ENCODE measurements at regions not wholly inside any gene's neighbourhood (a gene's known extent, or its start where the extent isn't known, plus 50 kb on each side); places are given as distances from the start of the nearest gene placed in this dataset.

- no peak overlapping the region for H2BK12ac ChIP-seq (ENCODE audit: low read depth, low read length)
- no peak overlapping the region for H4K5ac ChIP-seq (ENCODE audit: insufficient read length, low read depth, low read length)
- H4K20me1 ChIP-seq (replicated peaks in 1 of 2; ENCODE audit: control insufficient read depth in 1 of 2, insufficient read depth in 2 of 2, low read length in 2 of 2): no peaks in the 10 kb centered on the region
- H2BK5ac ChIP-seq (ENCODE audit: low read depth, low read length): no peak overlapping the region
- H3K4me2 ChIP-seq (ENCODE audit: insufficient read depth in 1 of 2, low read depth in 2 of 2, low read length in 2 of 2): no peak overlapping the region
- DNase-seq (ENCODE audit: low read depth in 1 of 2, low spot score in 2 of 2) (peak in 1 of 2 experiments; percentile 15), FAIRE-seq (peak; percentile 36)
- H2AFZ ChIP-seq (ENCODE audit: low read length): no peak overlapping the region
- no peaks in the 10 kb centered on the region for H3K4me1 ChIP-seq (replicated peaks in 1 of 4; ENCODE audit: control insufficient read depth in 3 of 4, insufficient read depth in 4 of 4, low read length in 3 of 4)
- H3K56ac ChIP-seq (replicated peaks; ENCODE audit: insufficient read length, low read depth, low read length): no peak overlapping the region
- no peak overlapping the region for H2AK5ac ChIP-seq (ENCODE audit: low read depth, low read length)
- WGBS, 2 experiments (ENCODE audit: extremely low coverage in 1 of 2, insufficient coverage in 1 of 2, insufficient read length in 1 of 2, insufficient replicate concordance in 2 of 2, low coverage in 1 of 2, low lambda C conversion rate in 2 of 2, missing lambda C conversion rate in 1 of 2): 32% methylated on average over 4 of the region's 4 CpGs; no CpG with 5 or more reads in 1 of the 2 experiments
- no peaks in the 10 kb centered on the region for H3K36me3 ChIP-seq (ENCODE audit: control insufficient read depth in 2 of 4, insufficient read depth in 4 of 4, low read length in 3 of 4)
- no peak overlapping the region for H3K4ac ChIP-seq (replicated peaks; ENCODE audit: insufficient read length, low read depth, low read length)
- H4K91ac ChIP-seq (replicated peaks; ENCODE audit: insufficient read length, low read length): no peak overlapping the region
- no peaks in the 10 kb centered on the region for H3K27me3 ChIP-seq (replicated peaks in 1 of 4; ENCODE audit: control insufficient read depth in 3 of 4, extremely low read depth in 1 of 4, insufficient read depth in 3 of 4, low read length in 3 of 4)
- no peaks in the 10 kb centered on the region for H3K79me1 ChIP-seq (ENCODE audit: low read depth, low read length)
- POLR2A ChIA-PET (ENCODE audit: partially characterized antibody): interaction anchor here (1.1 kb wide), 1 partner anchor 86 kb away, joined by 3 read pairs; no protein-coding TSS in a partner anchor
- no peak overlapping the region for H3K14ac ChIP-seq (ENCODE audit: insufficient read length)
- H2BK20ac ChIP-seq (ENCODE audit: low read length): no peak overlapping the region
- TF ChIP-seq ATF3 (IDR thresholded peaks at IDR 0.05; ENCODE audit: insufficient read depth, low read depth, low read length) (no peak), RAD21 (IDR thresholded peaks at IDR 0.05 in 1 of 2, conservative IDR thresholded peaks at IDR 0.05 in 1 of 2; ENCODE audit: low read depth in 2 of 2, low read length in 2 of 2) (peak; percentile 86 to 88), YY1 (IDR thresholded peaks at IDR 0.05; ENCODE audit: low read depth, low read length) (no peak)
- TF ChIP-seq, protein P1, sequence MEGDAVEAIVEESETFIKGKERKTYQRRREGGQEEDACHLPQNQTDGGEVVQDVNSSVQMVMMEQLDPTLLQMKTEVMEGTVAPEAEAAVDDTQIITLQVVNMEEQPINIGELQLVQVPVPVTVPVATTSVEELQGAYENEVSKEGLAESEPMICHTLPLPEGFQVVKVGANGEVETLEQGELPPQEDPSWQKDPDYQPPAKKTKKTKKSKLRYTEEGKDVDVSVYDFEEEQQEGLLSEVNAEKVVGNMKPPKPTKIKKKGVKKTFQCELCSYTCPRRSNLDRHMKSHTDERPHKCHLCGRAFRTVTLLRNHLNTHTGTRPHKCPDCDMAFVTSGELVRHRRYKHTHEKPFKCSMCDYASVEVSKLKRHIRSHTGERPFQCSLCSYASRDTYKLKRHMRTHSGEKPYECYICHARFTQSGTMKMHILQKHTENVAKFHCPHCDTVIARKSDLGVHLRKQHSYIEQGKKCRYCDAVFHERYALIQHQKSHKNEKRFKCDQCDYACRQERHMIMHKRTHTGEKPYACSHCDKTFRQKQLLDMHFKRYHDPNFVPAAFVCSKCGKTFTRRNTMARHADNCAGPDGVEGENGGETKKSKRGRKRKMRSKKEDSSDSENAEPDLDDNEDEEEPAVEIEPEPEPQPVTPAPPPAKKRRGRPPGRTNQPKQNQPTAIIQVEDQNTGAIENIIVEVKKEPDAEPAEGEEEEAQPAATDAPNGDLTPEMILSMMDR (IDR thresholded peaks at IDR 0.05; ENCODE audit: control extremely low read depth in 1 of 3, insufficient read depth in 1 of 3, low read depth in 1 of 3, low read length in 3 of 3): peak in 2 of 3 experiments; percentile 60 to 62; a peak in 3 of 4 replicates
- no peaks in the 10 kb centered on the region for H3K79me2 ChIP-seq (ENCODE audit: control insufficient read depth in 1 of 2, insufficient read depth in 2 of 2, low read length in 2 of 2)
- H3K18ac ChIP-seq (ENCODE audit: extremely low read depth, low read length): no peak overlapping the region
- H2BK120ac ChIP-seq (replicated peaks; ENCODE audit: low read depth, low read length): no peak overlapping the region
- no peak overlapping the region for H3K23ac ChIP-seq (ENCODE audit: insufficient read length)
- H3K27ac ChIP-seq (ENCODE audit: low read depth, low read length): no peak overlapping the region
- no peak overlapping the region for H3K9ac ChIP-seq (replicated peaks in 1 of 4; ENCODE audit: extremely low read depth in 1 of 4, low read depth in 3 of 4, low read length in 3 of 4)
- H2BK15ac ChIP-seq (ENCODE audit: low read length): no peak overlapping the region
- no peaks in the 10 kb centered on the region for H3K9me3 ChIP-seq (ENCODE audit: insufficient read depth in 2 of 2, low read depth in 1 of 2, low read length in 1 of 2)
- no peak overlapping the region for H4K8ac ChIP-seq (ENCODE audit: extremely low read depth, insufficient read depth, low read length)
- H3K23me2 ChIP-seq (ENCODE audit: low read depth, low read length): no peaks in the 10 kb centered on the region
- CTCF ChIA-PET (ENCODE audit: partially characterized antibody): interaction anchor here (0.6 to 8.1 kb wide), 48 partner anchors 9 to 487 kb away, joined by 3 to 39 read pairs (median 4); partner anchors contain the start of gene LNPK
- H3K4me3 ChIP-seq (ENCODE audit: extremely low read depth in 1 of 4, insufficient read depth in 2 of 4, low read depth in 3 of 4, low read length in 4 of 4): no peak overlapping the region
Observed at GRCh38 chr2:175690113-175690837, 311.8 kb downstream of the LNPK start.

All from H1 (cell line).